SKM-1 (cell line): ENCODE measurements at regions not wholly inside any gene's neighbourhood (a gene's known extent, or its start where the extent isn't known, plus 50 kb on each side); places are given as distances from the start of the nearest gene placed in this dataset.

ENCODE experiments used
- DNase-seq: peaks from one replicate; lab custom pipeline; 2025; ENCODE audit not compliant: unreplicated experiment; lab: John Stamatoyannopoulos, UW

DNA sequence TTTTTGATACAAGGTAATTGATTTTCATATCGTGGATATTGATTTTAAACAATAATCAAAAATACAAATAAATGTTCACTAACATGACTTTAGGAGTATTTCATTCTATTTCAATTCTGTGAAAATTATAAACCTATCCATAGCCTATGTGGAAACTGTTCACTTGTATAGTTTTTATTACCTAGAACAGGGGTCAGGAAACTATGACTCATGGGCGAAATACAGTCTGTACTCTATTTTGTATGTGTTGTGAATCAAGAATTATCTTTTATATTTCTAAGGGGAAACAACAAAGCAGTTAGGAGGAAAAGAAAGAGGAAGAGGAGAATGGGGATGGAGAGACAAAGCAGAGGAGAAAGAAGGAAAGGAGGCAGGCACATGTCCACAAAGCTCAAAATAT, 181.7 kb upstream of the VRK2 start:
- DNase-seq = no peak

DNA sequence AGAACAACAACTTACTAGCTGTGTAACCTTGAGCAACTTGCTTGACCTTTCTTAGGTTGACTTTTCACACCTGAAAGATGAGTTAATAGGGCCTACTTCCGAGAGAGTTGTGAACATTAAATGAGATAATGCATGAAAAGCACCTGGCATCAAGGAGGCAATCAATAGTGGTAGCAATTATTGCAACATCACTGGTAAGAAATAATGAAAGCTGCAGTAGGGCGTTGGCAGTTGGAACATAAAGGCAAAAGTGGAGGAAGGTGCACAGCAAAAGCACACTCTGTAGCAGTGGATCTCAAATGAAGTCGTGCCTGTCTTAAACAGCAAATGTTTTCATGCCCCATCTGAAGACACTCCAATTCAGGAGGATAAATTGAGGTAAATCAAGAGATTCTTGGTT, 178.9 kb upstream of the VRK2 start:
- no peak for DNase-seq

DNA sequence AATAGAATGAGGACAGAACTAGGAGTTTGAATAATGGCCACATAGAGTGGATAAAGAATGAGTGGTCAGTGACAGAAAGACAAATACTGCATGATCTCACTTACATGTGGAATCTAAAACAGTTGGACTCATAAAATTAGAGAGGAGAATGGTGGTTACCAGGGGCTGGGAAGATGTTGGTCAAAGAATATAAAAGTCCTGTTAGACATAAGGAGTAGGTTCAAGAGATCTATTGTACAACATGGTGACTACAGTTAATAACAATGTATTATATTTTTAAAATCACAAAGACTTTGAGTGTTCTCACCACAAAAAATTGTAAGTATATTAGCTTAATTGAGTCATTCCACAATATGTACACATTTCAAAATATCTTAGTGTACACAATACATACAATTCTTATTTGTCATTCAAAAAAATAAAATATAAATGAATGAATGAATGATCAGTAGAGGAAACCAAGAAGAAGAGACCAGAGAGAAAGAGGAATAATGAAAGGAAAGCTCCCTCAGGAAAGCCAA, 177.9 kb upstream of the VRK2 start:
- no peak for DNase-seq

DNA sequence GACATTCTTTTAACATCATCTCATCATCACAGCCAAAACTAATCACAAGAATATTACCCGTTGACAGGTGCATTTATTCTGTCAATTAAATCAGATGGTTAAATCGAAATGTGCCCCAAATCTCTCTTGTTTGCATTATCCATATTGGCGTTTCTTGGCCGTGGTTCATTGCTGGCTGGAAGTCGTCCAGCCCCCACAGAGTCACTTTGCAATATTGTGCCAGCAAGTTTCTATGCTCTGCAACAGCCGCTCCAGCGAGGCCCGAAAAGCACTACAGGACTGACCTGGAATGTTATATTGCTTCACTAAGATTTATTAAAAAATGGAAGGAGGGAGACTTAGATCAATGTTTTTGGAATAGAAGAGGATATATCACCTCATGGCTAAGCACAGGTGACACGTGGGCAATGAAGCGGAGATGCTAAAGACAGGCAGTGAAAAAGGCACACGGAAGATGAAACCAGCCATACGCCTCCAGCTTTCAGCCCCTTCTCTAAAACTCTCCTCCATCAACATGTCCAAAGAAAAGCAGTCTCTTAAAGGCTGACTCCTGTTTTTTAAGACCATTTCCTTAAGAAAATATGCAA, 176.8 kb upstream of the VRK2 start:
- no peak for DNase-seq

- no peak for DNase-seq
Observed at GRCh38 chr2:57876313-57876712, 170.3 kb upstream of the VRK2 start.

- DNase-seq = no peak
Observed at GRCh38 chr2:57877811-57878170, 168.8 kb upstream of the VRK2 start.

DNA sequence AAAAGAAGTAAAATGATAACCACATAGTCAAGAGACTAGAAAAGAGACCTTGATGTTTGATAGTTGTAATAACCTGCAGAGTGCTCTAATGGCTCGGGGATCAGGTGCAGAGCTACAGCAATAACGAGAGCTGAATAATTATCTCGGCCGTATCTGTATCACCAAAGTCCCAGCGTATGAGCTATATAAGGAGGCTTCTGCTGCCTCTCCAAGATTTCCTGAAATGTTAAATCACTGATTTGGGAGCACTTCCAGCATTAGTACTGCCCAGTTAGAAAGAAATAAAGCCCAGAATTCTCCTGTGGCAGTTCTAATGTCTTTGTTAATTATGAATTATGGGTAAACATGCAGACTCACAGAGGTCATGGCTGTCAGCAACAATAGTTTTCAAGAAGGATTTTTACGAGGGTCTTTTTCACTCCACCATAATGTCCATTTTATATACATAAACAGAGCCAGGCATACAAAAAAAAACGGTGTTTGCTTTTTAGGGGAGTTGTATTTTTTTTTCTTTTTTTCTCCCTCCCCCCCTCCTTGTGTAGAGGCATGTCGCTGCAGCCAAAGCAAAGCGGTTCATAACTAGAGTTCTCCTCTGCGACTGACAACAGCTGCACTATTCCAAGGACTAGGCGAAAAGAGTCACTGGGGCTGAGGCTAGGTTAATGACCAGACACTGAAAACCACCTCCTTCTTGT, 168.3 kb upstream of the VRK2 start:
- no peak for DNase-seq

GRCh38 chr2:57878866-57879210, 167.8 kb upstream of the VRK2 start:
- no peak for DNase-seq

DNA sequence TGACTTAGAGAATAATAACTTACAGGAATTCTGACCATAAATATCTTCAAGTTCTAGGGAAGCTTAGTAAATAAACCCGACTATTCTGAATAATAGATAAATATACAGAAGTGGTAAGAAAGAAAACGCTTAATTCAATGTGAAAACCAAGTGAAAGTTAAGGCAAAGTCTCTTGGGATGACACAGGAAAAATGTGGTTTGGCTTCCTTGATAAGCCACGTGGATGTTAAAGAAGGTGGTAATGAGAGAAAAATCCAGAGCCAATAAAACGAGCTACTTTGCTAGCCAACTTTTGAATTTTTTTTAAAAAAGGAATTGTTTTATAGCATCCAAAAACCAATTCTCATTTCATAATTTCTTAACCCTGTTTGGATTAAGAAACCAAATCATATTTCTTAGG, 166.2 kb upstream of the VRK2 start:
- DNase-seq = no peak

DNA sequence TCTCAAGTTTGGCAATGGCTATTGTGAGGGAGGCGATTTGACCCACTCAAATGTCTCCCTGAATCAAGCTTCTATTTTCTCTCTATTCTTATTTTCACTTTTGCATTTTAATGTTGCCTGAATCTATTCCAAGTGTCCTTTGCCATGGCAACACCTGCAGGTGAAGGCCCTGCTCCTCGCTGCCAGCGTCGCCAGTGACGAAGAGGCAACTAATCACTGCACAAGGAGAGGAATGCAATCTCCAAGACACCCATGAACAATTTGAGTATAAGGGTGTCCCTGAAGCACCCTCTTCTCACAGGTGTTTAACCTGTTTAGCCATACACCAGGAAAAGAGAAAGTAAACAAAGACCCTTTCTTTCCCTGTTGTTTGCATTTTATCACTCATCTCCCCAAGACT, 165.6 kb upstream of the VRK2 start:
- DNase-seq = no peak

DNA sequence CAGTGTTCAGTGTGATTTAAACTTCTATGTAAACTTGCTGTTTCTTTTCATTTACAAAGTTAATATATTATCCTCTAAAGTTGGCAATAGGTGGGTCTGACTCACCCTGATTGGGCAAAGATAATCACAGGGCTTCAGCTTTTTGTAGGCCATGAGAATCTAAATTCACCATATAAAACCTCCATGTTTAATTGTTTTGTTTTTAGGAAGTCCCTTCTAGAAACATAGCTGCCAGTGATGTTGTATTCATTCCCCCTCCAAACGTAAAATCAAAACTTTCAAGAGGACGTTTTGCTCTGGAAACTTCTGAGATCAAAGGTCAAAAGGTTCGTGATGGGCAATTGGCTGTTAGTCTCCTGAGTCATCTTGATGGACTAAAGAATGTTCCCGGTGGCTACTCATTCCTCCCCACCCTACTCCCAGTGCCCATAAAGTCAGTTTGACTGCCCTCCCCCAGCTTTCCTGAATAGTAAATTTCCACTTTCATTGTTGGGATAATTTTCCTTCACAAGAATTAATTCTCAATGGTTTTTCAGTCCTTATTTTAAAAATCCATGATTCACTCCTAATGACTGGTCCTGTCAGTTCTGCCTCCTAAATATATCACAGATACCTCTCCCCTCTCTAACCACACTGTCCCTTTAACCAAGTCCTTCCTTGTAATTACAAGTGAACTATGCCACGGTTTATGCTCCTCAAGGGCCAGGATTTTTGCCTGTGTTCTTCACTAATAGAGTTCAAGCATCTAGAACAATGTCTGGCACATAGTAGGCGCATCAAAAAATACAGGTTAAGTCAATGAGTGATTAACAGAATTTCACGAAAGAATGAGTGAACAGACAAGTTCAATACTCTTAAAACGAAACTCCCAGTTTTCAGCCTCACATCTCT, 164.4 kb upstream of the VRK2 start:
- no peak for DNase-seq

GRCh38 chr2:57882895-57883515, 163.6 kb upstream of the VRK2 start:
- DNase-seq = no peak

- no peak for DNase-seq
Observed at GRCh38 chr2:57884281-57884680, 162.3 kb upstream of the VRK2 start.

DNA sequence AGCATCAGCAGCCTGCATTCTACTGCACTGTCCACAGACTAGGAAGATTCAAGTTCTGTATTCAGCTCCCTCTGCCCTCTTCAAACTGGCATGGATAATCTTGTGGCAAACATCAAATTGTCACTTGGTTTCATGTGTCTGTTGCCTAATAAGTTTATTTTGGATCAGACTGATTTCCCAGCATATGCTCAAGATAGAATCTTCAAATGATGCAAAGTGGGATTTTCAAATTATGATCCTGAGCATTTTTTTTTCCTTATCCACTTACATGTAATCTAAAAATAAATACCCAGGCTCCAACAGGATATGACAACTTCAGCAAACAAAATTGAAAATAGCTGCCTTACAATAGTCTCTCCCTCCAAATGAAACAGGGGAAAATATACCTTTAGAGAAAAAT, 160.9 kb upstream of the VRK2 start:
- no peak for DNase-seq

DNA sequence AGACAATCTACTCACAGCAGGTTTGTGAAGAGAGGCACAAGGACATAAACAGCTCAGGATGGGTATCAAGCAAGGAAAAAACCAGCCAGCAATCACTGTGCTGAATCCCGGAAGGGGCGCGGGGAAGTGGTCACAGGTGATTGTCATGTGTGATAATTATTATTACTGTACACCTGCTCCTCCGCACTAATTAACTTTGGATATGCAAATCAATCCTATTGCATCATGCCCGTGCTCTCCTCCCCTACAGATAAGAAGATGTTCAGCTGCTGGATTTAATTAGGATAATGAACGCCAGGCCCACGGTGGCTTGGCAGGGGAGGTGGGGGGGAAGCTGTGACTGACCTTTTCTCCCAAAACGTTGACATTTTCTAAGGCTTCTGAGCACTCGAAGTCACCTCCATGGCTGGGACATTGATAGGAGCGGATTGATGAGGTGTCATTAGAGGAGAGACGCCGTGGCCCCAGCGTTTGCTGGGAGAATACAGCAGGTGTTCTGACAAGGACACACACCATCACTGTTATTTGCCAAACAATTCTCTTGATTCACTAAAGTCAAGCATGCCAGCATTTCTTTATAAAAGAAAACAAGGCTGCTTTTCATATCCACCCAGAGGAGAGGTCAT, 160.3 kb upstream of the VRK2 start:
- DNase-seq = no peak

- no peak for DNase-seq
Observed at GRCh38 chr2:57888463-57888862, 158.1 kb upstream of the VRK2 start.

DNA sequence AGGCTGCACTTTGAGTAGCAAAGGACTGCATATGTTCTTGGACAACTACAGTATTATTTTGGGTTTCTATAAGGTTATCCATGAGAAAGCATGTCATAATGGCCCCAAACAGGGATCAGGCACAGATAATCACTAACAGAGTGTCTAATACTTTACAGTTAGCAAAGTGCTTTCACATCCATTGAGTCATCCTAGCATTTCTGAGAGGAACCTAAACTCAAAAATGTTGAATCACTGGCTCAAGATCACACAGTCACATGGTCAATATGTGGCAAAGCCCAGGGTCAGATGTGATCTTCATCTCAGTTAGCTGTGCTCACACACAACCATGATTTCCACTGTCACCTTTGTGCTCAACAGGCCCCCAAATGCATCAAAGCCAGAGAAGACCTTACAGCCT, 156.1 kb upstream of the VRK2 start:
- DNase-seq = no peak

- DNase-seq = no peak
Observed at GRCh38 chr2:57891086-57891712, 155.4 kb upstream of the VRK2 start.

- DNase-seq = no peak
Observed at GRCh38 chr2:57892920-57893319, 153.7 kb upstream of the VRK2 start.

DNA sequence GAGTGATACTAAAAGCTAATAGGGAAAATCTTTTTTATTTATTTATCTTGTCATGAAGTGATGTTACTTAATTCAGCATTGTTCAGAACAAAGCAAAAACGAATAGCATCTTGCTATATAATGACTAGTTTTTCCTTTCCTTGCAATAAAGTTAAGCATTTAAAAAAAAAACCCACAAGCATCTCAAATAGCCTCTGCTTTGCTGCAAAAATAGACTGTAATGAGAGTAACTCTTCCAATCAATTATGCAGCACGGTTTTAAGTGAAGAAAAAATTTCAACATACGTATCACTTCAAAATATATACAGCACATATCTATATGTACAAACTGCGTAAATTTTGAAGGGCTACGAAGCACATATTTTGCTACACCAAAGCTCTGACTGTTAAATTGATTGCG, 153.3 kb upstream of the VRK2 start:
- DNase-seq = no peak

DNA sequence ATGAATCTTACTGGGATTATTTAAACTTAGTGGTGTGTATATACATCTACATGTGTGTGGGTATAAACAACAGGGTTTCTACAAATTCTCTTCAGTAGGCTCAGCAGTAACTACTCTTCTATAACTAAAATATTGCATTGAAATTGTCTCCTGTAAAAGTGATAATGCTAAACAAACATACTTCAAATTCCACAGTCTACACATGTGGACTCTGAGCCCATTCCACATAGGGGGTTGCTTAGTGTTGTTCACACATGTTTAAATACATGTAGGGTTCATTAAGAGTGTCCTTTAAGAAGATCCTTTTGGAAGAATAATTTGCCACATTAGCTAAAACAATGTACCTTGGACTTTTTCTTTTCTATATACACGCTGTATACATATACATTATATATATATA, 152.8 kb upstream of the VRK2 start:
- DNase-seq = no peak
